ENCODE measurements at regions not wholly inside any gene's neighbourhood (a gene's known extent, or its start where the extent isn't known, plus 50 kb on each side); places are given as distances from the start of the nearest gene placed in this dataset.

DNA sequence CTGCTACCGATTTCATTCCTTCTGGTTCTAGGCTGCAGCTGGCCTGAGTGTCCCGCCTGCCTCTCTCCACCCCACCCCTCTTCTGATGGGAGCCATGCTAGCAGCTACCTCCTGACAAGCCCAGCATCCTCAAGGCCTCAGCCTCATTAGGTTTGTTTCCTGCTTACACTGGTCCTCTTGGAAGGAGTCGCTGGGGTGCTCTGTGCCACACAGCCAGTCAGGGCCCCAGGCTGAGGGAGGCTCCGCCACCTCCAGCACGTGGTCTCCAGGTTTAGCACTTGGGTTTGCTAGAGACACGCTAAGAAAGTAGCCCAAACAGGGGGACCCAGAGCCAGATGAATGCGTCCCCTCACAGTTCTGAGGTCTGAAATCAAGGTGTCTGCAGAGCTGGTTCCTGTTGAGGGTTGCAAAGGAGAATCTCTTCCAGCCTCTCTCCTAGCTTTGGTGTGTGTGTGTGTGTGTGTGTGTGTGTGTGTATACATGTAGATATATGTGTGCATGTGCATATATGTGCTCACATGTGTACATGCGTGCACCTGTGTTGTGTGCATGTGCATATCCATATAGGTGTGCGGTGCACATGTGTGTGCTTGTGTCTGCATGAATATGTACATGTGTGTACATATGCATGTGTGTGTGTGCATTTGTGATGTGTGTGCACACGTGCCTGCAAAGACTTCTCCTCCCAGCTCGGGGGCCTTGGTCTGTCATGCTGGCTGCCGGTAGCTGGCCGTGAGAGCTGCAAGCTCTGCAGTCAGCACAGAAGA lies 301.1 kb upstream of the AJAP1 start:
- BruUV-seq (replicated peaks) = no TSS peak

More for the DNA sequence above, 301.1 kb upstream of the AJAP1 start:
- Histone ChIP-seq H3K27me3 (ENCODE audit: control insufficient read depth in 2 of 2, insufficient read depth in 2 of 2, low read length in 2 of 2) (no peaks in the 10 kb centered on the region), H3K9me3 (replicated peaks; ENCODE audit: control insufficient read depth, insufficient read depth, low read length) (peaks cover 13% of the 10 kb centered on the region), H3K4me2 (ENCODE audit: insufficient read depth, low read length) (no peak overlapping the region), H4K20me1 (replicated peaks; ENCODE audit: control insufficient read depth, extremely low read depth, insufficient read depth, low read length) (no peaks in the 10 kb centered on the region), H2AFZ (ENCODE audit: low read depth, low read length) (no peak overlapping the region), H3K4me1 (ENCODE audit: control insufficient read depth, extremely low read depth, insufficient read depth, low read length) (no peaks in the 10 kb centered on the region), H3K4me3 (replicated peaks in 1 of 3; ENCODE audit: insufficient read depth in 1 of 3, low read depth in 1 of 3, low read length in 3 of 3) (no peak overlapping the region), H3K79me2 (ENCODE audit: control insufficient read depth, insufficient read depth, low read length) (no peaks in the 10 kb centered on the region), H3K9me1 (replicated peaks; ENCODE audit: control insufficient read depth, extremely low read depth, insufficient read depth, low read length) (no peaks in the 10 kb centered on the region), H3K36me3 (ENCODE audit: control insufficient read depth in 2 of 2, extremely low read depth in 1 of 2, insufficient read depth in 2 of 2, low read length in 2 of 2) (no peaks in the 10 kb centered on the region), H3K9ac (replicated peaks; ENCODE audit: extremely low read depth, insufficient read depth, low read length) (no peak overlapping the region), H3K27ac (ENCODE audit: insufficient read depth, low read depth, low read length) (no peak overlapping the region)
- dilution Hi-C loops (cut with MboI; ENCODE audit: extremely low pct_ligation_motif_present, low sequenced_read_pairs) (no loop called here), intact Hi-C loops (cut with micrococcal nuclease) (no loop called here)
- CTCF ChIA-PET = no interaction called here
- FAIRE-seq (no peak), DNase-seq (ENCODE audit: low read depth, low spot score) (no peak)
- TF ChIP-seq EZH2 (IDR thresholded peaks at IDR 0.05; ENCODE audit: borderline replicate concordance, low read depth, low read length, severe bottlenecking) (no peak), POLR2A (IDR thresholded peaks at IDR 0.05; ENCODE audit: low read depth, low read length) (no peak), MYC (IDR thresholded peaks at IDR 0.05; ENCODE audit: low read depth, low read length) (no peak), JUN (IDR thresholded peaks at IDR 0.05; ENCODE audit: borderline replicate concordance, insufficient read depth, insufficient read length, low read depth) (no peak), POLR2AphosphoS5 (IDR thresholded peaks at IDR 0.05; ENCODE audit: insufficient read depth, low read depth, low read length) (no peak), GATA2 (IDR thresholded peaks at IDR 0.05; ENCODE audit: insufficient read depth, insufficient read length, low read depth, low read length) (no peak), FOS (IDR thresholded peaks at IDR 0.05; ENCODE audit: borderline replicate concordance, insufficient read depth, low read length) (no peak)
- TF ChIP-seq, protein P1, sequence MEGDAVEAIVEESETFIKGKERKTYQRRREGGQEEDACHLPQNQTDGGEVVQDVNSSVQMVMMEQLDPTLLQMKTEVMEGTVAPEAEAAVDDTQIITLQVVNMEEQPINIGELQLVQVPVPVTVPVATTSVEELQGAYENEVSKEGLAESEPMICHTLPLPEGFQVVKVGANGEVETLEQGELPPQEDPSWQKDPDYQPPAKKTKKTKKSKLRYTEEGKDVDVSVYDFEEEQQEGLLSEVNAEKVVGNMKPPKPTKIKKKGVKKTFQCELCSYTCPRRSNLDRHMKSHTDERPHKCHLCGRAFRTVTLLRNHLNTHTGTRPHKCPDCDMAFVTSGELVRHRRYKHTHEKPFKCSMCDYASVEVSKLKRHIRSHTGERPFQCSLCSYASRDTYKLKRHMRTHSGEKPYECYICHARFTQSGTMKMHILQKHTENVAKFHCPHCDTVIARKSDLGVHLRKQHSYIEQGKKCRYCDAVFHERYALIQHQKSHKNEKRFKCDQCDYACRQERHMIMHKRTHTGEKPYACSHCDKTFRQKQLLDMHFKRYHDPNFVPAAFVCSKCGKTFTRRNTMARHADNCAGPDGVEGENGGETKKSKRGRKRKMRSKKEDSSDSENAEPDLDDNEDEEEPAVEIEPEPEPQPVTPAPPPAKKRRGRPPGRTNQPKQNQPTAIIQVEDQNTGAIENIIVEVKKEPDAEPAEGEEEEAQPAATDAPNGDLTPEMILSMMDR (IDR thresholded peaks at IDR 0.05; ENCODE audit: extremely low read depth in 1 of 2, insufficient read depth in 1 of 2, low read depth in 1 of 2, low read length in 2 of 2) = no peak
- TF ChIP-seq, protein P2, sequence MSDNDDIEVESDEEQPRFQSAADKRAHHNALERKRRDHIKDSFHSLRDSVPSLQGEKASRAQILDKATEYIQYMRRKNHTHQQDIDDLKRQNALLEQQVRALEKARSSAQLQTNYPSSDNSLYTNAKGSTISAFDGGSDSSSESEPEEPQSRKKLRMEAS (IDR thresholded peaks at IDR 0.05; ENCODE audit: insufficient read depth, insufficient read length) = no peak
- POLR2A ChIA-PET = no interaction called here
